IMR-90 (cell line): ENCODE measurements at regions not wholly inside any gene's neighbourhood (a gene's known extent, or its start where the extent isn't known, plus 50 kb on each side); places are given as distances from the start of the nearest gene placed in this dataset.

Experiments
- ATAC-seq: fragments of 200-7000 bp; cut with Tn5 transposase; 2 replicates; pipeline ENCODE4 v1.9.1; 2020; ENCODE audit warnings: low read depth, mild to moderate bottlenecking, moderate library complexity
- BruUV-seq: library from RNA; stranded (reverse); fragments of 400-500 nt; replicated peaks from 2 replicates; lab custom pipeline; 2021; lab: Mats Ljungman, UMichigan
- CTCF ChIA-PET: fragments of 300-600 bp; formaldehyde crosslinking; extraction: SDS; loops from one replicate; lab custom pipeline; 2021; ENCODE audit warnings: antibody characterized with exemption; lab: Yijun Ruan, JAX
- POLR2A ChIA-PET: fragments of 300-600 bp; sonication (Branson Sonifier 250); formaldehyde crosslinking; loops from one replicate; lab custom pipeline; 2022; ENCODE audit warnings: antibody characterized with exemption; ENCODE audit not compliant: unreplicated experiment; lab: Charles Lee
- DNase-seq: peaks from one replicate; pipeline ENCODE4 v3.0.0; 2013
- H2AFZ ChIP-seq: replicated peaks from 2 replicates; pipeline ENCODE3; 2013; ENCODE audit warnings: low read length, mild to moderate bottlenecking; ENCODE audit not compliant: poor library complexity
- H2AK5ac ChIP-seq: 2 replicates; pipeline ENCODE4 v1.6.1; 2013; ENCODE audit warnings: low read depth, low read length, inconsistent platforms
- H2AK9ac ChIP-seq: replicated peaks from 2 replicates; pipeline ENCODE3; 2013; ENCODE audit warnings: mild to moderate bottlenecking, low read depth, low read length, moderate library complexity; ENCODE audit not compliant: poor library complexity
- H2BK120ac ChIP-seq: 2 replicates; pipeline ENCODE4 v1.6.1; 2013; ENCODE audit warnings: low read depth, low read length, inconsistent platforms
- H2BK15ac ChIP-seq: 3 replicates; pipeline ENCODE4 v1.6.1; 2013; ENCODE audit warnings: low read depth, low read length, inconsistent platforms
- H2BK20ac ChIP-seq: 2 replicates; pipeline ENCODE4 v1.6.1; 2013; ENCODE audit warnings: low read depth, mild to moderate bottlenecking, inconsistent platforms, low read length, moderate library complexity
- H2BK5ac ChIP-seq: 2 replicates; pipeline ENCODE4 v1.6.1; 2013; ENCODE audit warnings: mild to moderate bottlenecking, low read depth, low read length, inconsistent platforms; ENCODE audit not compliant: poor library complexity, severe bottlenecking
- H3K14ac ChIP-seq: replicated peaks from 2 replicates; pipeline ENCODE4 v1.6.1; 2013; ENCODE audit warnings: low read depth, low read length, inconsistent platforms
- H3K18ac ChIP-seq: 2 replicates; pipeline ENCODE4 v1.6.1; 2013; ENCODE audit warnings: low read depth, low read length, control low read depth
- H3K23ac ChIP-seq: 2 replicates; pipeline ENCODE4 v1.6.1; 2013; ENCODE audit warnings: low read depth, low read length, inconsistent platforms
- H3K27ac ChIP-seq: 2 replicates; pipeline ENCODE4 v1.5.1; 2013; ENCODE audit warnings: mild to moderate bottlenecking, control low read depth, low read length; ENCODE audit not compliant: insufficient read depth
- H3K27me3 ChIP-seq: 2 replicates; pipeline ENCODE4 v1.6.1; 2013; ENCODE audit warnings: low read length; ENCODE audit not compliant: control insufficient read depth, insufficient read depth
- H3K36me3 ChIP-seq: 2 replicates; pipeline ENCODE4 v1.6.1; 2013; ENCODE audit warnings: low read length, mixed read lengths; ENCODE audit not compliant: control insufficient read depth, insufficient read depth
- H3K4ac ChIP-seq: 2 replicates; pipeline ENCODE4 v1.6.1; 2013; ENCODE audit warnings: low read depth, low read length, inconsistent platforms
- H3K4me1 ChIP-seq: 2 replicates; pipeline ENCODE4 v1.6.1; 2013; ENCODE audit warnings: low read length, mixed read lengths; ENCODE audit not compliant: control insufficient read depth, insufficient read depth
- H3K4me2 ChIP-seq: 2 replicates; pipeline ENCODE4 v1.6.1; 2013; ENCODE audit warnings: low read depth, mild to moderate bottlenecking, control low read depth, low read length, moderate library complexity
- H3K4me3 ChIP-seq: 2 replicates; pipeline ENCODE4 v1.5.1; 2013; ENCODE audit warnings: low read depth, mild to moderate bottlenecking, control low read depth, low read length, moderate library complexity; ENCODE audit not compliant: insufficient read depth
- H3K56ac ChIP-seq: 2 replicates; pipeline ENCODE4 v1.6.1; 2013; ENCODE audit warnings: low read length, inconsistent platforms; ENCODE audit not compliant: insufficient read depth; ENCODE audit errors: extremely low read depth
- H3K79me1 ChIP-seq, 2 experiments: 2 replicates each; pipeline ENCODE4 v1.6.1; 2013; ENCODE audit warnings: low read length in 2 of 2, inconsistent platforms in 1 of 2, low read depth in 1 of 2
- H3K9ac ChIP-seq: 2 replicates; pipeline ENCODE4 v1.6.1; 2013; ENCODE audit warnings: low read depth, low read length, control low read depth
- H3K9me1 ChIP-seq: 2 replicates; pipeline ENCODE4 v1.6.1; 2013; ENCODE audit warnings: low read length, inconsistent platforms; ENCODE audit not compliant: insufficient read depth
- H3K9me3 ChIP-seq: 2 replicates; pipeline ENCODE4 v1.6.1; 2013; ENCODE audit warnings: low read length; ENCODE audit not compliant: control insufficient read depth, insufficient read depth
- H4K20me1 ChIP-seq: 2 replicates; pipeline ENCODE4 v1.6.1; 2013; ENCODE audit warnings: low read length, inconsistent platforms; ENCODE audit not compliant: insufficient read depth
- H4K5ac ChIP-seq: 2 replicates; pipeline ENCODE4 v1.6.1; 2013; ENCODE audit warnings: mild to moderate bottlenecking, low read depth, low read length, control low read depth
- H4K8ac ChIP-seq, 2 experiments: 2 replicates each; pipeline ENCODE4 v1.6.1; 2013; ENCODE audit warnings: low read depth in 2 of 2, low read length in 2 of 2, control low read depth in 1 of 2, inconsistent platforms in 1 of 2
- H4K91ac ChIP-seq: 2 replicates; pipeline ENCODE4 v1.6.1; 2013; ENCODE audit warnings: low read depth, low read length, inconsistent platforms; ENCODE audit not compliant: insufficient read depth
- CEBPB ChIP-seq: IDR thresholded peaks from 2 replicates; pipeline ENCODE4 v1.6.1; 2012; ENCODE audit warnings: low read depth, low read length, improper control_type of control experiment
- CHD1 ChIP-seq: IDR thresholded peaks from 2 replicates; pipeline ENCODE4 v1.6.1; 2012; ENCODE audit warnings: low read depth, low read length, improper control_type of control experiment
- ELK1 ChIP-seq: fragments of 150-350 bp; IDR thresholded peaks from 2 replicates; pipeline ENCODE4 v1.6.1; 2016; ENCODE audit warnings: low read depth, mild to moderate bottlenecking, low read length, moderate library complexity, borderline replicate concordance
- MAFK ChIP-seq: IDR thresholded peaks from 2 replicates; pipeline ENCODE4 v1.6.1; 2012; ENCODE audit warnings: low read depth, low read length, improper control_type of control experiment
- MAZ ChIP-seq: IDR thresholded peaks from 2 replicates; pipeline ENCODE4 v1.6.1; 2012; ENCODE audit warnings: low read depth, mild to moderate bottlenecking, low read length, improper control_type of control experiment, moderate library complexity, borderline replicate concordance
- RAD21 ChIP-seq: IDR thresholded peaks from 2 replicates; pipeline ENCODE4 v1.6.1; 2012; ENCODE audit warnings: low read length, improper control_type of control experiment
- WGBS, 2 experiments: methylation state at CpG; one replicate each; pipeline versions ENCODE4 v1.1.5 to v1.1.7; 2013; ENCODE audit warnings: missing lambda C conversion rate in 2 of 2; ENCODE audit not compliant: insufficient read length in 1 of 2; ENCODE audit errors: extremely low coverage in 2 of 2; 5-methylcytosine and 5-hydroxymethylcytosine counted together
- dilution Hi-C: fragments of 300-500 bp; cut with HindIII; formaldehyde crosslinking; loops from one replicate; pipeline ENCODE4 v1.14.3; 2018; ENCODE audit warnings: low sequenced_read_pairs; ENCODE audit not compliant: unreplicated experiment
- in situ Hi-C: fragments of 300-500 bp; cut with MboI; formaldehyde crosslinking; loops from 3 replicates; pipeline ENCODE4 v1.14.3; 2019; ENCODE audit warnings: low sequenced_read_pairs, inconsistent platforms, mixed read lengths
- intact Hi-C: fragments of 100-400 bp; cut with micrococcal nuclease; formaldehyde crosslinking; loops from 2 replicates; pipeline ENCODE4 v1.10.0; 2022
- TF ChIP-seq, protein P1 (sequence below): fragments of 150-350 bp; IDR thresholded peaks from 2 replicates; pipeline ENCODE4 v1.6.1; 2017; ENCODE audit warnings: mild to moderate bottlenecking, antibody characterized with exemption, low read length, low read depth
- TF ChIP-seq, protein P2 (sequence below): conservative IDR thresholded peaks from 2 replicates; pipeline ENCODE4 v1.5.1; 2012; ENCODE audit warnings: mild to moderate bottlenecking, low read depth, low read length, improper control_type of control experiment

DNA sequence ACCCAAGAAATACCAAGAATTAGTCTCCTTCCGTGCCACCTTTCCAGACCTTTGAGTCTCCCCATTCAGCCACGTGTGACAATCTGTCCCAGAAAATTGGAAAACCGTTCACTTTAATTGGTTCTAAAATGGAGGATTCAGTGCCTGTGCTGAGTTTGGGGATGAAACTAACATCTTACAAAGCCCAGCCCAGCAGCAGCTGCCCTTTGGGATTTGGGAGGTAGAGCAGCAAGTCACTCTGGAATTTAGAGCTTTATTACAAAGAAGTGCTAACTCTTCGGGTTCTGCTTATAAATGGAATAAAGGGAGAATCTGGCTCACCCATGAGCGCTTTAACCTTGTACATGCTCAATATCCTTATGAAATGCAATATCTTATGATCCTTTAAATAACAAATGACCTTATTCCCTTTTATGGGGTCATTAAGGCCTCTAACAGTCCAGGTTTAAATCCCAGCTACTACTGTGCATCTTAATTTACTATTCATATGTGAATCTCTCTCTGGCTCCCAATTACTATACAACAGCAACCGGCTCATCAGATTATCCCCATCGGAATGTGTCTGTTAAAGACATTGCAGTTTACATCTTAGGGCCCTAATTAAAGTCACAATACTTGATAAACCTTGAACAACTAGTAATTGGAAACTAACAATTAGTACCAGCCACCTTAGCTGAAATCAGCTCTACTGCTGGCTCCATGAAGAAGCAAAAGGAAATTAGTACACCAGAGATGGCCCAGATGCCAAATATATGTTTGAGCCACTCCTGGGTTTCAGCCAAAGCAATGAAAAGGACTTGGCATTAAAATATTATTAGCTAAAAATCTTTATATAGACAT lies 271.8 kb upstream of the SMARCA2 start:
- H3K14ac ChIP-seq: no peak overlapping the region
- TF ChIP-seq CHD1: no peak
- TF ChIP-seq, protein P1, sequence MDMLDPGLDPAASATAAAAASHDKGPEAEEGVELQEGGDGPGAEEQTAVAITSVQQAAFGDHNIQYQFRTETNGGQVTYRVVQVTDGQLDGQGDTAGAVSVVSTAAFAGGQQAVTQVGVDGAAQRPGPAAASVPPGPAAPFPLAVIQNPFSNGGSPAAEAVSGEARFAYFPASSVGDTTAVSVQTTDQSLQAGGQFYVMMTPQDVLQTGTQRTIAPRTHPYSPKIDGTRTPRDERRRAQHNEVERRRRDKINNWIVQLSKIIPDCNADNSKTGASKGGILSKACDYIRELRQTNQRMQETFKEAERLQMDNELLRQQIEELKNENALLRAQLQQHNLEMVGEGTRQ: no peak
- TF ChIP-seq MAZ: no peak
- no peak for TF ChIP-seq RAD21
- TF ChIP-seq CEBPB: no peak
- TF ChIP-seq, protein P2, sequence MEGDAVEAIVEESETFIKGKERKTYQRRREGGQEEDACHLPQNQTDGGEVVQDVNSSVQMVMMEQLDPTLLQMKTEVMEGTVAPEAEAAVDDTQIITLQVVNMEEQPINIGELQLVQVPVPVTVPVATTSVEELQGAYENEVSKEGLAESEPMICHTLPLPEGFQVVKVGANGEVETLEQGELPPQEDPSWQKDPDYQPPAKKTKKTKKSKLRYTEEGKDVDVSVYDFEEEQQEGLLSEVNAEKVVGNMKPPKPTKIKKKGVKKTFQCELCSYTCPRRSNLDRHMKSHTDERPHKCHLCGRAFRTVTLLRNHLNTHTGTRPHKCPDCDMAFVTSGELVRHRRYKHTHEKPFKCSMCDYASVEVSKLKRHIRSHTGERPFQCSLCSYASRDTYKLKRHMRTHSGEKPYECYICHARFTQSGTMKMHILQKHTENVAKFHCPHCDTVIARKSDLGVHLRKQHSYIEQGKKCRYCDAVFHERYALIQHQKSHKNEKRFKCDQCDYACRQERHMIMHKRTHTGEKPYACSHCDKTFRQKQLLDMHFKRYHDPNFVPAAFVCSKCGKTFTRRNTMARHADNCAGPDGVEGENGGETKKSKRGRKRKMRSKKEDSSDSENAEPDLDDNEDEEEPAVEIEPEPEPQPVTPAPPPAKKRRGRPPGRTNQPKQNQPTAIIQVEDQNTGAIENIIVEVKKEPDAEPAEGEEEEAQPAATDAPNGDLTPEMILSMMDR: no peak
- no peak for TF ChIP-seq MAFK
- no peak for TF ChIP-seq ELK1
- H4K5ac ChIP-seq: no peak overlapping the region
- no peak overlapping the region for H3K4me2 ChIP-seq
- no peak overlapping the region for H4K91ac ChIP-seq
- ChIA-PET CTCF (no interaction called here), POLR2A (no interaction called here)
- H4K8ac ChIP-seq: no peak overlapping the region
- H3K27ac ChIP-seq: no peak overlapping the region
- ATAC-seq (no peak), DNase-seq (no peak)
- dilution Hi-C loops (no loop called here), in situ Hi-C loops (no loop called here), intact Hi-C loops (no loop called here)
- no peak overlapping the region for H2BK5ac ChIP-seq
- no peak overlapping the region for H3K18ac ChIP-seq
- H2AK9ac ChIP-seq: no peak overlapping the region
- H4K20me1 ChIP-seq: no peaks in the 10 kb centered on the region
- no TSS peak for BruUV-seq
- H2BK15ac ChIP-seq: no peak overlapping the region
- H2AK5ac ChIP-seq: no peak overlapping the region
- H3K9me1 ChIP-seq: no peaks in the 10 kb centered on the region
- H3K4ac ChIP-seq: no peak overlapping the region
- peaks cover 2% of the 10 kb centered on the region for H3K9me3 ChIP-seq
- no peak overlapping the region for H3K4me3 ChIP-seq
- no peaks in the 10 kb centered on the region for H3K27me3 ChIP-seq
- no peak overlapping the region for H2BK120ac ChIP-seq
- no peaks in the 10 kb centered on the region for H3K79me1 ChIP-seq
- H3K56ac ChIP-seq: no peak overlapping the region
- no peak overlapping the region for H2BK20ac ChIP-seq
- H3K4me1 ChIP-seq: no peaks in the 10 kb centered on the region
- H2AFZ ChIP-seq: no peak overlapping the region
- 30% methylated on average over 2 of the region's 7 CpGs; no CpG with 5 or more reads in 1 of the 2 experiments for WGBS, 2 experiments
- no peak overlapping the region for H3K23ac ChIP-seq
- H3K9ac ChIP-seq: no peak overlapping the region
- no peaks in the 10 kb centered on the region for H3K36me3 ChIP-seq
